ENCODE measurements at regions not wholly inside any gene's neighbourhood (a gene's known extent, or its start where the extent isn't known, plus 50 kb on each side); places are given as distances from the start of the nearest gene placed in this dataset.
"Not testable (repeated sequence)": the region's sequence is repeated elsewhere in the genome, so short reads cannot be mapped to it uniquely, and the experiment has no call there.

- no peak for TF ChIP-seq CTCF (IDR thresholded peaks at IDR 0.05; ENCODE audit: unreplicated experiment)
- no peak for DNase-seq (ENCODE audit: low spot score)
- no peaks in the 10 kb centered on the region for H3K27me3 Mint-ChIP-seq (ENCODE audit: unreplicated experiment)
- H3K27ac Mint-ChIP-seq (ENCODE audit: unreplicated experiment), result no peak overlapping the region
- H3K9me3 Mint-ChIP-seq (ENCODE audit: unreplicated experiment), result no peaks in the 10 kb centered on the region
- no peaks in the 10 kb centered on the region for H3K36me3 Mint-ChIP-seq (ENCODE audit: low read depth, unreplicated experiment)
- no peak overlapping the region for H3K4me3 Mint-ChIP-seq (ENCODE audit: unreplicated experiment)
- no peaks in the 10 kb centered on the region for H3K4me1 Mint-ChIP-seq (ENCODE audit: unreplicated experiment)
Observed at GRCh38 chr3:165938986-165939540, 101.8 kb upstream of the BCHE start.

- not testable (repeated sequence) for H3K27me3 Mint-ChIP-seq (ENCODE audit: unreplicated experiment); H3K4me3 Mint-ChIP-seq (ENCODE audit: unreplicated experiment); H3K36me3 Mint-ChIP-seq (ENCODE audit: low read depth, unreplicated experiment); H3K9me3 Mint-ChIP-seq (ENCODE audit: unreplicated experiment); DNase-seq (ENCODE audit: low spot score); H3K27ac Mint-ChIP-seq (ENCODE audit: unreplicated experiment); H3K4me1 Mint-ChIP-seq (ENCODE audit: unreplicated experiment)
Observed at GRCh38 chr3:165936081-165936480, 98.9 kb upstream of the BCHE start.

- H3K4me1 Mint-ChIP-seq (ENCODE audit: unreplicated experiment); H3K4me3 Mint-ChIP-seq (ENCODE audit: unreplicated experiment): not testable (repeated sequence)
Observed at GRCh38 chr3:165924301-165924791, 87.1 kb upstream of the BCHE start.

GRCh38 chr3:165920984-165921383, 83.8 kb upstream of the BCHE start:
- no peaks in the 10 kb centered on the region for H3K27me3 Mint-ChIP-seq (ENCODE audit: unreplicated experiment)
- no peaks in the 10 kb centered on the region for H3K9me3 Mint-ChIP-seq (ENCODE audit: unreplicated experiment)
- no peak overlapping the region for H3K4me3 Mint-ChIP-seq (ENCODE audit: unreplicated experiment)
- peaks cover 6% of the 10 kb centered on the region for H3K4me1 Mint-ChIP-seq (ENCODE audit: unreplicated experiment)
- DNase-seq (ENCODE audit: low spot score), result no peak
- H3K27ac Mint-ChIP-seq (ENCODE audit: unreplicated experiment), result no peak overlapping the region
- no peak for TF ChIP-seq CTCF (IDR thresholded peaks at IDR 0.05; ENCODE audit: unreplicated experiment)
- no peaks in the 10 kb centered on the region for H3K36me3 Mint-ChIP-seq (ENCODE audit: low read depth, unreplicated experiment)

More at GRCh38 chr3:165924301-165924791, 87.1 kb upstream of the BCHE start:
- not testable (repeated sequence) for H3K27me3 Mint-ChIP-seq (ENCODE audit: unreplicated experiment); H3K27ac Mint-ChIP-seq (ENCODE audit: unreplicated experiment); DNase-seq (ENCODE audit: low spot score); H3K36me3 Mint-ChIP-seq (ENCODE audit: low read depth, unreplicated experiment); H3K9me3 Mint-ChIP-seq (ENCODE audit: unreplicated experiment)

GRCh38 chr3:165919284-165919683, 82.1 kb upstream of the BCHE start:
- Mint-ChIP-seq H3K9me3 (ENCODE audit: unreplicated experiment) (no peaks in the 10 kb centered on the region), H3K4me1 (ENCODE audit: unreplicated experiment) (peaks cover 6% of the 10 kb centered on the region), H3K27ac (ENCODE audit: unreplicated experiment) (no peak overlapping the region), H3K27me3 (ENCODE audit: unreplicated experiment) (peaks cover 1% of the 10 kb centered on the region), H3K36me3 (ENCODE audit: low read depth, unreplicated experiment) (no peaks in the 10 kb centered on the region), H3K4me3 (ENCODE audit: unreplicated experiment) (no peak overlapping the region)
- no peak for TF ChIP-seq CTCF (IDR thresholded peaks at IDR 0.05; ENCODE audit: unreplicated experiment)
- no peak for DNase-seq (ENCODE audit: low spot score)

- Mint-ChIP-seq H3K27me3 (ENCODE audit: unreplicated experiment) (peaks cover 1% of the 10 kb centered on the region), H3K4me3 (ENCODE audit: unreplicated experiment) (no peak overlapping the region), H3K9me3 (ENCODE audit: unreplicated experiment) (no peaks in the 10 kb centered on the region), H3K36me3 (ENCODE audit: low read depth, unreplicated experiment) (no peaks in the 10 kb centered on the region), H3K27ac (ENCODE audit: unreplicated experiment) (no peak overlapping the region), H3K4me1 (ENCODE audit: unreplicated experiment) (peaks cover 6% of the 10 kb centered on the region)
- no peak for TF ChIP-seq CTCF (IDR thresholded peaks at IDR 0.05; ENCODE audit: unreplicated experiment)
- no peak for DNase-seq (ENCODE audit: low spot score)
Observed at GRCh38 chr3:165918657-165918979, 81.4 kb upstream of the BCHE start.

GRCh38 chr3:165917938-165918656, 80.9 kb upstream of the BCHE start:
- not testable (repeated sequence) for H3K27ac Mint-ChIP-seq (ENCODE audit: unreplicated experiment); H3K27me3 Mint-ChIP-seq (ENCODE audit: unreplicated experiment); DNase-seq (ENCODE audit: low spot score); H3K9me3 Mint-ChIP-seq (ENCODE audit: unreplicated experiment); H3K36me3 Mint-ChIP-seq (ENCODE audit: low read depth, unreplicated experiment); H3K4me1 Mint-ChIP-seq (ENCODE audit: unreplicated experiment); H3K4me3 Mint-ChIP-seq (ENCODE audit: unreplicated experiment)

- not testable (repeated sequence) for H3K4me1 Mint-ChIP-seq (ENCODE audit: unreplicated experiment); H3K27ac Mint-ChIP-seq (ENCODE audit: unreplicated experiment); H3K4me3 Mint-ChIP-seq (ENCODE audit: unreplicated experiment); DNase-seq (ENCODE audit: low spot score); H3K36me3 Mint-ChIP-seq (ENCODE audit: low read depth, unreplicated experiment); H3K9me3 Mint-ChIP-seq (ENCODE audit: unreplicated experiment); H3K27me3 Mint-ChIP-seq (ENCODE audit: unreplicated experiment)
Observed at GRCh38 chr3:165915104-165915503, 77.9 kb upstream of the BCHE start.

Measured in endothelial cell (in vitro differentiated cells).